Dermis blood vessel endothelial cell (primary cell): ENCODE measurements at regions not wholly inside any gene's neighbourhood (a gene's known extent, or its start where the extent isn't known, plus 50 kb on each side); places are given as distances from the start of the nearest gene placed in this dataset.

Source experiments
- DNase-seq: peaks from one replicate; pipeline ENCODE4 v3.0.0; 2010

GRCh38 chr2:238638100-238638981, 209.5 kb upstream of the TWIST2 start:
- no peak for DNase-seq

GRCh38 chr2:238638982-238639628, 208.8 kb upstream of the TWIST2 start:
- DNase-seq: no peak

GRCh38 chr2:238640486-238640885, 207.4 kb upstream of the TWIST2 start:
- DNase-seq: no peak

- no peak for DNase-seq
Measured at GRCh38 chr2:238642973-238643372, 204.9 kb upstream of the TWIST2 start.

GRCh38 chr2:238643400-238643907, 204.4 kb upstream of the TWIST2 start:
- DNase-seq: no peak

- peak; percentile 79 for DNase-seq
Measured at GRCh38 chr2:238644095-238645081, 203.5 kb upstream of the TWIST2 start.

GRCh38 chr2:238645095-238645494, 202.8 kb upstream of the TWIST2 start:
- DNase-seq: no peak

- DNase-seq: no peak
Measured at GRCh38 chr2:238645716-238646115, 202.2 kb upstream of the TWIST2 start.

GRCh38 chr2:238646281-238646680, 201.6 kb upstream of the TWIST2 start:
- no peak for DNase-seq

GRCh38 chr2:238646803-238647202, 201.1 kb upstream of the TWIST2 start:
- no peak for DNase-seq

GRCh38 chr2:238649123-238649522, 198.8 kb upstream of the TWIST2 start:
- no peak for DNase-seq

GRCh38 chr2:238649936-238650518, 197.9 kb upstream of the TWIST2 start:
- DNase-seq: no peak

- no peak for DNase-seq
Measured at GRCh38 chr2:238650536-238650935, 197.3 kb upstream of the TWIST2 start.

GRCh38 chr2:238651306-238652052, 196.4 kb upstream of the TWIST2 start:
- DNase-seq: no peak

GRCh38 chr2:238652053-238652770, 195.7 kb upstream of the TWIST2 start:
- no peak for DNase-seq

GRCh38 chr2:238652771-238653157, 195.1 kb upstream of the TWIST2 start:
- no peak for DNase-seq

GRCh38 chr2:238653431-238654109, 194.3 kb upstream of the TWIST2 start:
- no peak for DNase-seq

- no peak for DNase-seq
Measured at GRCh38 chr2:238654479-238655197, 193.2 kb upstream of the TWIST2 start.

GRCh38 chr2:238655198-238655860, 192.6 kb upstream of the TWIST2 start:
- no peak for DNase-seq
